T-cell (primary cell): ENCODE measurements at regions not wholly inside any gene's neighbourhood (a gene's known extent, or its start where the extent isn't known, plus 50 kb on each side); places are given as distances from the start of the nearest gene placed in this dataset.

Source experiments
- ATAC-seq, 4 experiments: fragments of 200-7000 bp in 3 of 4; fragments of 150-1000 bp in 1 of 4; cut with Tn5 transposase; replicated peaks in 1 of 4; 1 replicate in 3 of 4; 2 replicates in 1 of 4; pipeline ENCODE4 v1.10.0; 2021; ENCODE audit warnings: moderate library complexity in 3 of 4, mild to moderate bottlenecking in 2 of 4, moderate number of reproducible peaks in 1 of 4
- CTCF ChIA-PET, 2 donors: fragments of 300-600 bp; sonication (Branson Sonifier 250); formaldehyde crosslinking; loops; one replicate each; lab custom pipeline; 2022; ENCODE audit warnings: antibody characterized with exemption in 2 of 2; lab: Charles Lee
- POLR2A ChIA-PET, 2 donors: fragments of 300-600 bp; sonication (Branson Sonifier 250); formaldehyde crosslinking; loops; one replicate each; lab custom pipeline; 2022; ENCODE audit warnings: antibody characterized with exemption in 2 of 2; lab: Charles Lee
- DNase-seq, 35 experiments: peaks; one replicate each; pipeline versions ENCODE4 v3.0.0 to v3.0.0-alpha.2; 2013 to 2023
- H3K27ac ChIP-seq: one replicate; pipeline ENCODE4 v1.5.1; 2013; ENCODE audit warnings: low read length
- H3K27me3 ChIP-seq, 2 experiments: replicated peaks in 1 of 2; 1 replicate in 1 of 2; 2 replicates in 1 of 2; pipeline versions ENCODE4 v1.6.1 to v1.7.0; 2013; ENCODE audit warnings: low read length in 1 of 2, mixed read lengths in 1 of 2; ENCODE audit not compliant: control insufficient read depth in 2 of 2, insufficient read depth in 2 of 2; ENCODE audit errors: extremely low read depth in 1 of 2
- H3K36me3 ChIP-seq, 2 donors: 1 replicate in 1 of 2; 2 replicates in 1 of 2; pipeline versions ENCODE4 v1.6.1 to v1.7.0; 2013; ENCODE audit warnings: low read length in 1 of 2; ENCODE audit not compliant: control insufficient read depth in 2 of 2, insufficient read depth in 1 of 2; ENCODE audit errors: extremely low read depth in 1 of 2
- H3K4me1 ChIP-seq, 2 experiments: 1 replicate in 1 of 2; 2 replicates in 1 of 2; pipeline versions ENCODE4 v1.6.1 to v1.7.0; 2013; ENCODE audit warnings: low read length in 2 of 2, mixed read lengths in 1 of 2; ENCODE audit not compliant: insufficient read depth in 2 of 2, control insufficient read depth in 1 of 2; ENCODE audit errors: extremely low read depth in 1 of 2
- H3K4me3 ChIP-seq, 2 donors: 1 replicate in 1 of 2; 2 replicates in 1 of 2; pipeline versions ENCODE4 v1.5.1 to v1.7.0; 2013; ENCODE audit warnings: mild to moderate bottlenecking in 2 of 2, low read length in 1 of 2, moderate library complexity in 1 of 2; ENCODE audit not compliant: control insufficient read depth in 1 of 2; ENCODE audit errors: extremely low read depth in 1 of 2
- H3K9me3 ChIP-seq: 2 replicates; pipeline ENCODE4 v1.7.0; 2013
- H3K27ac Mint-ChIP-seq, 2 donors: one replicate each; pipeline ENCODE4 v1.8.0; 2020 to 2021; ENCODE audit warnings: mild to moderate bottlenecking in 2 of 2, mixed read lengths in 2 of 2
- H3K27me3 Mint-ChIP-seq, 2 donors: one replicate each; pipeline ENCODE4 v1.8.0; 2021 to 2022; ENCODE audit warnings: mixed read lengths in 2 of 2
- H3K36me3 Mint-ChIP-seq: one replicate; pipeline ENCODE4 v1.8.0; 2021; ENCODE audit warnings: mixed read lengths
- H3K4me1 Mint-ChIP-seq, 3 donors: one replicate each; pipeline ENCODE4 v1.8.0; 2020 to 2022; ENCODE audit warnings: mixed read lengths in 3 of 3, mild to moderate bottlenecking in 1 of 3
- H3K4me3 Mint-ChIP-seq, 3 donors: one replicate each; pipeline ENCODE4 v1.8.0; 2020 to 2022; ENCODE audit warnings: mild to moderate bottlenecking in 3 of 3, mixed read lengths in 3 of 3, moderate library complexity in 3 of 3
- H3K9me3 Mint-ChIP-seq, 3 donors: one replicate each; pipeline ENCODE4 v1.8.0; 2020 to 2022; ENCODE audit warnings: mixed read lengths in 3 of 3
- WGBS: methylation state at CpG from one replicate; pipeline ENCODE4 v1.1.5; 2013; ENCODE audit warnings: missing lambda C conversion rate; ENCODE audit not compliant: insufficient coverage; 5-methylcytosine and 5-hydroxymethylcytosine counted together

- Mint-ChIP-seq H3K4me1 (no peaks in the 10 kb centered on the region), H3K27me3 (no peaks in the 10 kb centered on the region), H3K36me3 (no peaks in the 10 kb centered on the region), H3K4me3 (no peak overlapping the region), H3K27ac (no peak overlapping the region), H3K9me3 (peaks cover 15 to 37% (median 28%) of the 10 kb centered on the region in 3 donors)
- ChIA-PET CTCF (no interaction called here), POLR2A (no interaction called here)
- H3K27me3 ChIP-seq: no peaks in the 10 kb centered on the region
- WGBS: 100% methylated on average over 1 of the region's 5 CpGs
- H3K4me1 ChIP-seq: no peaks in the 10 kb centered on the region
- H3K4me3 ChIP-seq: no peak overlapping the region
- H3K27ac ChIP-seq: no peak overlapping the region
- no peaks in the 10 kb centered on the region for H3K36me3 ChIP-seq
- ATAC-seq: no peak
- no peak for DNase-seq
- H3K9me3 ChIP-seq: peaks cover 3% of the 10 kb centered on the region
Observed at GRCh38 chr3:89702404-89702803, 595.0 kb downstream of the EPHA3 start.

DNA sequence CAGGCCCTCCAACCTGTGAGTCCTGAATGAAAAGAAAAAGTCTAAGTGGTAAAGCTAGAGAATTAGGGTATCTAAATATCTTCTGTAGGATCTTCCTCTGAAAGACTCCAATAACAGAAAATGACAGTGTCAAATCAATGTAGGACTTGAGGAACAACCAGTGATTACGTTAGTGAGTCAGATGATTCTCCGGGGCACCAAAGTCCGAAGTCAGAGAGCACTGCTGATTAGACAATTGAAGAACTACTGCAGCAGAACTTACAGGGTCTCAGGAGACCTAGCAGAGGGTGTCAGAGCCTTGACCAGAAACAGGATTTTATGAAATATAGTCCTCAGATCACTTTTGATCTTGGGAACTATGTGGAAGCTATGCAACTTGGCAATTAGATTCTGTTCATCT, 605.8 kb downstream of the EPHA3 start:
- no peaks in the 10 kb centered on the region for H3K27me3 Mint-ChIP-seq
- ChIA-PET POLR2A (no interaction called here), CTCF (no interaction called here)
- no peaks in the 10 kb centered on the region for H3K36me3 Mint-ChIP-seq
- Histone ChIP-seq H3K4me3 (no peak overlapping the region), H3K9me3 (no peaks in the 10 kb centered on the region), H3K27ac (no peak overlapping the region), H3K27me3 (no peaks in the 10 kb centered on the region), H3K36me3 (no peaks in the 10 kb centered on the region), H3K4me1 (no peaks in the 10 kb centered on the region)
- H3K4me3 Mint-ChIP-seq: no peak overlapping the region
- 60% methylated on average over 3 of the region's 3 CpGs for WGBS
- no peak for DNase-seq
- H3K27ac Mint-ChIP-seq: no peak overlapping the region
- ATAC-seq: no peak
- peaks cover 21 to 35% (median 29%) of the 10 kb centered on the region in 3 donors for H3K9me3 Mint-ChIP-seq
- no peaks in the 10 kb centered on the region for H3K4me1 Mint-ChIP-seq

DNA sequence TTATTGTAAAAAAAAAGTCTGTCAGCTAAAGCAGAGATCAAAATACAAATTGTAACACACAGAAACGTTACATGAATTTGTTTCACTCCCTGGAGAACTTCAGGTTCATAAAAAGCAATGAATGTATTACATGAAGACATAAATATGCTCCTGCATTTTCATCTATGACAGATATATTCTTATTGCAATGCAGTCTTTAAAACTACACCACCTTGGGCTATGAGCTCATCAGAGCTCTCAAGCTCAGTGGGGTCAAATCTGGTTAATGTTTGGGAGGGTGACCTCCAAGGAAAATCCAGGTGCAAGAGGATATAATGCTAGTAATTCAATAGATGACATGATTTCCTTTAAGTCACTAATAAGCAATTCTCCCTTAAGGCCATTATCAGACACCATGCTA, 606.8 kb downstream of the EPHA3 start:
- H3K9me3 Mint-ChIP-seq: peaks cover 16 to 36% (median 29%) of the 10 kb centered on the region in 3 donors
- no peaks in the 10 kb centered on the region for H3K4me1 Mint-ChIP-seq
- no peaks in the 10 kb centered on the region for H3K36me3 Mint-ChIP-seq
- Histone ChIP-seq H3K36me3 (no peaks in the 10 kb centered on the region), H3K27ac (no peak overlapping the region), H3K4me3 (no peak overlapping the region), H3K27me3 (no peaks in the 10 kb centered on the region), H3K9me3 (peaks cover 1% of the 10 kb centered on the region), H3K4me1 (no peaks in the 10 kb centered on the region)
- no peak overlapping the region for H3K4me3 Mint-ChIP-seq
- H3K27me3 Mint-ChIP-seq: no peaks in the 10 kb centered on the region
- no peak for DNase-seq
- CTCF ChIA-PET: no interaction called here
- H3K27ac Mint-ChIP-seq: no peak overlapping the region
- POLR2A ChIA-PET: no interaction called here
- ATAC-seq: no peak
- WGBS: no CpG with 5 or more reads among the region's 1 CpG

GRCh38 chr3:89740080-89740880, 632.9 kb downstream of the EPHA3 start:
- no peaks in the 10 kb centered on the region for H3K36me3 ChIP-seq
- H3K4me1 ChIP-seq: no peaks in the 10 kb centered on the region
- Mint-ChIP-seq H3K36me3 (no peaks in the 10 kb centered on the region), H3K27me3 (no peaks in the 10 kb centered on the region), H3K4me1 (no peaks in the 10 kb centered on the region), H3K9me3 (peaks cover 5 to 16% (median 9%) of the 10 kb centered on the region in 3 donors), H3K27ac (no peak overlapping the region), H3K4me3 (no peak overlapping the region)
- no peak for ATAC-seq
- POLR2A ChIA-PET: no interaction called here
- no CpG with 5 or more reads among the region's 1 CpG for WGBS
- H3K4me3 ChIP-seq: no peak overlapping the region
- no peak for DNase-seq
- peaks cover 2% of the 10 kb centered on the region for H3K9me3 ChIP-seq
- no peak overlapping the region for H3K27ac ChIP-seq
- CTCF ChIA-PET: no interaction called here
- no peaks in the 10 kb centered on the region for H3K27me3 ChIP-seq

GRCh38 chr3:89740881-89741177, 633.4 kb downstream of the EPHA3 start:
- Mint-ChIP-seq H3K36me3 (no peaks in the 10 kb centered on the region), H3K9me3 (peaks cover 8 to 21% (median 9%) of the 10 kb centered on the region in 3 donors), H3K27ac (no peak overlapping the region), H3K27me3 (no peaks in the 10 kb centered on the region), H3K4me1 (no peaks in the 10 kb centered on the region), H3K4me3 (no peak overlapping the region)
- no peak for DNase-seq
- no peaks in the 10 kb centered on the region for H3K4me1 ChIP-seq
- ChIA-PET CTCF (no interaction called here), POLR2A (no interaction called here)
- H3K36me3 ChIP-seq: no peaks in the 10 kb centered on the region
- H3K4me3 ChIP-seq: no peak overlapping the region
- ATAC-seq: no peak
- no peaks in the 10 kb centered on the region for H3K27me3 ChIP-seq
- H3K9me3 ChIP-seq: peaks cover 2% of the 10 kb centered on the region
- no peak overlapping the region for H3K27ac ChIP-seq

DNA sequence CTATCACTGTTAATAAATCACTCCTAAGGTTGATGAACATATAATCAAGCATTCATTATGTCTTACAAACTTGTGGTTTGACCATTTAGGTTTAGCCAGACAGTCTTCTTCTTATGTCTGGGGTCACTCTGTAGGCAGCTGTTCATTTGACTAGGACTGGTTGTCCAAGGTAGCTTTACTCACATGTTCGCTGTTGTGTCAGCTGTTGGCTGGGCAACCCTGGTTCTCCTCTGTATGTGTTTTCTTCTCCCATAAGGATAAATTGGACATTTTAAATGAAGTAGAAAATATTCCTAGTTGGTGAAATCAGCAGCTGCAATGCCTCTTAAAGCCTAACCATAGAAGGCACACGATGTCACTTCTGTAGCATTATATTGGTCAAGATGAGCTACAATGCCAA, 635.1 kb downstream of the EPHA3 start:
- Mint-ChIP-seq H3K4me3 (no peak overlapping the region), H3K36me3 (no peaks in the 10 kb centered on the region), H3K4me1 (no peaks in the 10 kb centered on the region), H3K27me3 (no peaks in the 10 kb centered on the region), H3K9me3 (peaks cover 7 to 20% (median 13%) of the 10 kb centered on the region in 3 donors), H3K27ac (no peak overlapping the region)
- Histone ChIP-seq H3K36me3 (no peaks in the 10 kb centered on the region), H3K4me1 (no peaks in the 10 kb centered on the region), H3K27ac (no peak overlapping the region), H3K27me3 (no peaks in the 10 kb centered on the region), H3K4me3 (no peak overlapping the region), H3K9me3 (peaks cover 2% of the 10 kb centered on the region)
- no CpG with 5 or more reads among the region's 2 CpGs for WGBS
- CTCF ChIA-PET: no interaction called here
- POLR2A ChIA-PET: no interaction called here
- DNase-seq: no peak
- ATAC-seq: no peak
